ENCODE measurements at regions not wholly inside any gene's neighbourhood (a gene's known extent, or its start where the extent isn't known, plus 50 kb on each side); places are given as distances from the start of the nearest gene placed in this dataset.

GRCh38 chr1:173405281-173405680 is 71.9 kb upstream of the PRDX6 start:
- no peak for ATAC-seq

- peak; percentile 82 for ATAC-seq
Measured at GRCh38 chr1:173405834-173406233, 71.3 kb upstream of the PRDX6 start.

GRCh38 chr1:173406783-173407230 is 70.3 kb upstream of the PRDX6 start:
- no peak for ATAC-seq

- ATAC-seq: no peak
Measured at GRCh38 chr1:173407846-173408245, 69.3 kb upstream of the PRDX6 start.

GRCh38 chr1:173408886-173409285 is 68.2 kb upstream of the PRDX6 start:
- ATAC-seq: no peak

GRCh38 chr1:173409613-173410012 is 67.5 kb upstream of the PRDX6 start:
- ATAC-seq: no peak

- ATAC-seq: no peak
Measured at GRCh38 chr1:173410133-173410793, 66.9 kb upstream of the PRDX6 start.

GRCh38 chr1:173410794-173411236 is 66.3 kb upstream of the PRDX6 start:
- ATAC-seq: no peak

- no peak for ATAC-seq
Measured at GRCh38 chr1:173411835-173412742, 65.0 kb upstream of the PRDX6 start.

GRCh38 chr1:173413271-173413707 is 63.8 kb upstream of the PRDX6 start:
- no peak for ATAC-seq

GRCh38 chr1:173414136-173414535 is 63.0 kb upstream of the PRDX6 start:
- peak; percentile 35 for ATAC-seq

GRCh38 chr1:173414539-173415226 is 62.5 kb upstream of the PRDX6 start:
- ATAC-seq: no peak

- ATAC-seq: no peak
Measured at GRCh38 chr1:173415490-173415889, 61.6 kb upstream of the PRDX6 start.

- no peak for ATAC-seq
Measured at GRCh38 chr1:173415905-173416450, 61.2 kb upstream of the PRDX6 start.

- no peak for ATAC-seq
Measured at GRCh38 chr1:173417563-173417962, 59.6 kb upstream of the PRDX6 start.

GRCh38 chr1:173418107-173418985 is 58.8 kb upstream of the PRDX6 start:
- no peak for ATAC-seq

GRCh38 chr1:173420330-173420806 is 56.8 kb upstream of the PRDX6 start:
- ATAC-seq: peak; percentile 80

- no peak for ATAC-seq
Measured at GRCh38 chr1:173421286-173421685, 55.8 kb upstream of the PRDX6 start.

- no peak for ATAC-seq
Measured at GRCh38 chr1:173421789-173422188, 55.3 kb upstream of the PRDX6 start.

- no peak for ATAC-seq
Measured at GRCh38 chr1:173422456-173422976, 54.6 kb upstream of the PRDX6 start.

GRCh38 chr1:173423291-173423690 is 53.8 kb upstream of the PRDX6 start:
- no peak for ATAC-seq

Data from esophagus mucosa (tissue), 1 donor.